Activated CD4-positive, alpha-beta T cell treated with anti-CD3 and anti-CD28 coated beads for 48 hours (primary cell): ENCODE measurements at regions not wholly inside any gene's neighbourhood (a gene's known extent, or its start where the extent isn't known, plus 50 kb on each side); places are given as distances from the start of the nearest gene placed in this dataset.

Experiments
- DNase-seq: peaks from one replicate; pipeline ENCODE4 v3.0.0-alpha.2; 2020

GRCh38 chr6:104182811-104183210 is 676.9 kb downstream of the HACE1 start:
- DNase-seq, result no peak

GRCh38 chr6:104173668-104174067 is 686.1 kb downstream of the HACE1 start:
- no peak for DNase-seq

- DNase-seq, result no peak
Measured at GRCh38 chr6:104170401-104170800, 689.3 kb downstream of the HACE1 start.

DNA sequence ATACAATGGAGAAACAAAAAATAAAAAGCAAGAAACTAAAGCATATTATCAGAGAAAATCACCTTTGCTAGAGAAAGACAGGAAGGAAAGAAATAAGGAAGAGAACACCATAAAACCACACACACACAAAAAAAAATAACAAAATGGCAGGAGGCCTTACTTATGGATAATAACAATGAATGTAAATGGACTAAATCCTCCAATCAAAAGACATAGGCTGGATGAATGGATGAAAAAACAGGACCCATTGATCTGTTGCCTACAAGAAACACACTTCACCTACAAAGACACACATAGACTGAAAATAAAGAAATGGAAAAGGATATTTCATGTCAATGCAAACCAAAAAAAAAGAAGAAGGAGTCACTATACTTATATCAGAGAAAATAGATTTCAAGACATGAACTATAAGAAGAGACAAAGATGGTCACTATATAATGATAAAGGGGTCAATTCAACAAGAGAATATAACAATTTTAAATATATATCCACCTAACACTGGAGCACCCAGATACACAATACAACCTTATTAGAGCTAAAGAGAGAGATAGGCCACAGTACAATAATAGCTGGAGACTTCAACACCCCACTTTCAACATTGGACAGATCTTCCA is 693.6 kb downstream of the HACE1 start:
- DNase-seq, result no peak

DNA sequence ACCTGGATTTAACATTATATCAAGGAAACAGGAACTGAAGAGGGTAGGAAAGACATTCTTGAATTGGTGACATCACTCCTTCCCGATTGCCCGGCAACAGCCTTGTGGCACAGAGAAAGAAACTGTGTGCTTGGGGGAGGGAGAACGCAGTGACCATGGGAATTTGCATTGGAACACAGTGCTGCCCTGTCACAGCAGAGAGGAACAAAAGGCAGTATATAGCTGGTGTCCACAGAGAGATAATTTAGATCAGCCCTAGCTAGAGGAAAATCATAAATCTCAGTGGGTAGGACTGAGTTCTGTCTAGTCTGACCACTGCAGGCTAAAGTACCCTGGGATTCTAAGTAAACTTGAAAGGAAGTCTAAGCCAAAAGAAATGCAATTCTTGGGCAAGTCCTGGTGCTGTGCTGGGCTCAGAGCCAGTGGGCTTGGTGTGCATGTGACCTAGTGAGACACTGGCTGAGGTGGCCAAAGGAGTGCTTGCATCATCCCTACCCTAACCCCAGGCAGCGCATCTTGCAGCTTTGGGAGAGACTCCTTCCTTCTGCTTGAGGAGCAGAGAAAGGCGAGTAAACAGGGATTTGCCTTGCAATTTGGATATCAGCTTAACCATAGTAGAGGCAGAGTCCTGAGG is 697.6 kb downstream of the HACE1 start:
- DNase-seq, result no peak

- no peak for DNase-seq
Measured at GRCh38 chr6:104159045-104159618, 700.6 kb downstream of the HACE1 start.

- no peak for DNase-seq
Measured at GRCh38 chr6:104143757-104144156, 716.0 kb downstream of the HACE1 start.

DNA sequence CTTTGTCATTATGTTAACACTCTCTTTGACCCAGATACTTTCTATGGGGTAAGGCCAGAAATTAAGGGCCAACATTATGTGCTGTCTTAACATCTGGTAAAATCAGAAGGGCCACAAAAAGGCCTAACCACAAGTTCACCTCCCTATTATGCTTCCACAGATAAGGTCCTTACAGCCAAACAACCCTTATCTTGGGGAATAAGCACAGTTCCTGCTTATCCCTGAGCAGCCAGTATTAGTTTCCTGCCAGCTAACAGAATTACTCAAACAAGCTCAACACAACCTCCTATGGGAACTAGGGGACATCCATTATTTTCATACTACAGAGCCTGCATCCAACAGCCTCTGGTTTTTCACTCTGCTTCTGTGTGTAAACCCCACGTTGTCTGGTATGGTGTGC is 724.8 kb downstream of the HACE1 start:
- DNase-seq, result no peak

GRCh38 chr6:104130343-104130742 is 729.4 kb downstream of the HACE1 start:
- DNase-seq, result no peak

DNA sequence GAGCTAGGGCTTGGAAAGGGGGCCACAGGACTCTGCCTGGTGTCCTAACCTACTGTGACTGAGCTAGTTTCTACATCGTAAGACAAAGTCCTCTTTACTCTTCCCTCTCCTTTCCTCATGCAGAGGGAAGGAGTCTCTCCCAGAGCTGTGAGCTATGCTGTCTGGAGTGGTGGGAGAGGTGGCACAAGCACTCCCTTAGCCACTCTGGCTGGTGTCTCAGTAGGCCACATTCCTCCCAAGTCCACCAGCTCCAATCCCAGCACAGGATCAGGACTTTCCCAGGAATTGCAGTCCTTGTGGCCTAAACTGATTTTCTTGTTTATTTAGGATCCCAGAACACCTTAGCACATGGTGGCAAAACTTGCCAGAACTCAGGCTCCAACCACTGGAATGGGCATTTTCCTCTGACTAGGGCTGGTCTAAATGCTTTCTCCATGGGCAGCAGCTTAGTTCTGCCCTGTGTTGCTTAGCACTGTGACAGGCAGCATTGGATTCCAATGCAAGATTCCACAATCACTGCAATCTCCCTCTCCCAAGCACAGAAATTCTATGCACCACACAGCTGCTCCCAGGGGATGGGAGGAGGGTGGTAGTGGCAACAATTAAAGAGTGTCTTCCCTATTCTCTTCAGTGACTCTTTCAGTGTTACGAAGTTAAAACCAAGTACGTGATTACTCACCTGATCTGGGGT is 733.3 kb downstream of the HACE1 start:
- no peak for DNase-seq

- no peak for DNase-seq
Measured at GRCh38 chr6:104123227-104123626, 736.5 kb downstream of the HACE1 start.

DNA sequence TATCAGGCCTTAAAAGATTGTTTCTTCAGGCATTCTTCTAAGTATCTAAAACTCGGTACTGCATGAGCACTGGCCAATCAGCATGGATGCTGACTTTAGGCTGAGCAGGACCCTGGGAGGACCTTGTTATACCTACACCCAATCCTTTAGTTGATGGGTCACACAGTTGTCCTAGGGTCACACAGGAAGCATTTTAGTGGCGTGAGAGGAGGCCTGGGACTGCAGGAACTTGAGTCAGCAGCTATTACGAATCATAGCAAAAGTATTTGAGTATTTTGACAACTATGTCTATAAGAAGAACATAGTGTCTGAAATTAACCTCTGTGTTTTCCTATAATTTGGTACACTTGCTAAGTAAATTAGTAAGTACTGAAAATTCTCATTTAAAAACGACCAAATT is 741.4 kb downstream of the HACE1 start:
- DNase-seq, result no peak

DNA sequence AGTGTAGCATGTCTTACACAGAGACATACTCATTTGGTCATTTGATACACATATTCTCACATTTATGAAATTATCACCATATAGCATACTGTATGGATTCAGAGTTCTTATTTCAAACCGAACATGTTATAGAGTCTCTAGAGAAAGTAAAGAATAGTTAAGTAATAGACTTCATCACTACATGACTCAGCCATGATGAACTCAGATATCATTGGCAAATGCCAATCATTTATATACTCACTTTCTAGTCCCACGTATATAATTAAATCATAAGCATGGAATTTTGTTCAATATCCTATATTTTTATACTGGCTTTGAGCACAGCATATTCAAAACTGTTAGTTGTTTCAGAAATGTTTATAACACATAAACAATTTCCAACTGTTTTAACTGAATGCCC is 749.9 kb downstream of the HACE1 start:
- no peak for DNase-seq

- no peak for DNase-seq
Measured at GRCh38 chr6:104108634-104109033, 751.1 kb downstream of the HACE1 start.

- DNase-seq, result no peak
Measured at GRCh38 chr6:104095661-104096416, 763.9 kb downstream of the HACE1 start.

- DNase-seq, result no peak
Measured at GRCh38 chr6:104087765-104088164, 772.0 kb downstream of the HACE1 start.

DNA sequence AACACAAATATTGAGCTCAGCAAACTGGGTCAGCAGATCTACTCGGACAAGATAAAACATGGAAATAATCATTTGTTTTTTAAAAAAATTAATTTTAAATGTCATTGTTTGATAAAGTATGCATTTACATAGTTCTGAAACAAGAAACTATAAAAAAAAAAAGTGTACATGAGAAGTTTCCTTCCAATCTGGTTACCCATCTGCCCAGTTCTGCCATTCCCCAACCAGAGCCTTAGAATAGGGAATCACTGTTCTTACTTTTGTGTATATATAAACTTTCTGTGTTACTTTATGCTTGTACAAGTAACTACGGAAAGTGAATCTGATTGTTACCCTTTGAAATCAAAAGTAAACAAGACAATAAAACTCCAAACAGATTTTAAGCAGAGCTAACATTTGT is 791.4 kb downstream of the HACE1 start:
- DNase-seq, result no peak

DNA sequence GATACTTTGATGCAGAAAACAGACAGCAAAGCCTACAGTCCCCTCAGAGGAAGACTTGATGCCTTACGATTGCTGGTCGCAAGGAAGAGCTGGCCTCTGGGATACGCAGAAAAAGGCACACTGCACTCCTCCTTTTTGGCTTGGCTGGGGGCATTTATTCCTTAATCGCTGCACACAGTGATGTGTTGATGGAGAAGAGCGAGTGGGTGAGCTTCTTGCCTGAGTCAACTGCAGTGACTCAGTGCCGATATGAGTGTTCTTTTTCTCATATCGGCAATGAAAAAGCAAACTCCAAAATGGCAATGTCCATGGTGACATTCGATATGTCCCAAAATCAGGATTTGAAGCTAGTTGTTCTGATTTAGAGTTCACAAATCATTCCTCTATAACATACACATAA is 794.8 kb downstream of the HACE1 start:
- DNase-seq, result no peak

DNA sequence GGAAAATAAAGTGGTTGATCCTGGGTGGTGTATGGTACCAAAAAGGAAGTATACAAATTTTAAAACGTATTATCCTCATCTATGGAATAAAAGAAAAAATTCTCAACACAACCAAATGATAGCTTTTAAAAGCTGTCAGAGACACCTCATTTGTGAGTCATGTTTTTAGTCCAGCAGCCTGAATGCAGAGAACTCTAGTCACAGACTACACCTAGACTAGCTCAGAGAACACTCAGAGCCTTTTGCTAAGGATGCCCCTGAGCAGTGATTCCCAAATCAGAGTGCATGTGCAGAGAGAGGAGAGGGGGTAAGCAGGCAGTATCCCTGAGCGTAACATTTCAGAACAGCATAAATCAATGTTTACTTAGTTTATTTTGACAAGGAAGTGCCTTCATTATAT is 809.3 kb downstream of the HACE1 start:
- DNase-seq, result no peak

- DNase-seq, result no peak
Measured at GRCh38 chr6:104046426-104046825, 813.3 kb downstream of the HACE1 start.

GRCh38 chr6:104031346-104031745 is 828.4 kb downstream of the HACE1 start:
- DNase-seq, result no peak

DNA sequence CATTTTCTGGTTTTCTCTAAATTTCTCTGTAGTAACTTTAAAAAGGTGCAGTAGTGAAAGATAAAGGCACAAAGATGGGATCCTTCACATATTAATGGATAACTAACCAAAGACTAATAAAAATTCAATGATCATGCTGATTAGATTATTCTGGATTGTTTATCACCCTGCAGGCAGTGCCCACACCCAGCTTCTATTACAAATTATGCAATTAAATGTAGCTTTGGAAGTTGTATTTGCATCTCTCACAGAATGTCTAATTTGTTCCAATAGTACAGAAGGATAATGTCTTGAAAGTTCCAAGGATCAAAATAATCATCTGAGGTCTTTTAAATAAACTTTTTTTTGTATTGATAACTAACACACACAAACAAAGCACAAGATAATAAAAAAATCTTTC is 837.6 kb downstream of the HACE1 start:
- DNase-seq, result no peak

GRCh38 chr6:104019075-104019753 is 840.5 kb downstream of the HACE1 start:
- DNase-seq, result no peak
